HUES48 (cell line): ENCODE measurements at regions not wholly inside any gene's neighbourhood (a gene's known extent, or its start where the extent isn't known, plus 50 kb on each side); places are given as distances from the start of the nearest gene placed in this dataset.
"Not testable (repeated sequence)": the region's sequence is repeated elsewhere in the genome, so short reads cannot be mapped to it uniquely, and the experiment has no call there.

Source experiments
- H3K27ac ChIP-seq: one replicate; pipeline ENCODE4 v1.7.0; 2013; ENCODE audit warnings: low read depth, low read length, inconsistent platforms
- H3K27me3 ChIP-seq: 2 replicates; pipeline ENCODE4 v1.6.1; 2013; ENCODE audit warnings: mild to moderate bottlenecking, low read length; ENCODE audit not compliant: control insufficient read depth, insufficient read depth
- H3K36me3 ChIP-seq: 2 replicates; pipeline ENCODE4 v1.6.1; 2013; ENCODE audit warnings: low read length; ENCODE audit not compliant: control insufficient read depth, insufficient read depth
- H3K4me1 ChIP-seq: 2 replicates; pipeline ENCODE4 v1.6.1; 2013; ENCODE audit warnings: mild to moderate bottlenecking, low read length; ENCODE audit not compliant: control insufficient read depth, insufficient read depth
- H3K4me3 ChIP-seq: 2 replicates; pipeline ENCODE4 v1.5.1; 2013; ENCODE audit warnings: mild to moderate bottlenecking, low read depth, low read length
- H3K9ac ChIP-seq: 2 replicates; pipeline ENCODE4 v1.6.1; 2013; ENCODE audit warnings: mild to moderate bottlenecking, low read depth, low read length, moderate library complexity
- H3K9me3 ChIP-seq: 2 replicates; pipeline ENCODE4 v1.6.1; 2013; ENCODE audit warnings: low read length; ENCODE audit not compliant: control insufficient read depth, insufficient read depth

GRCh38 chr2:78757640-78758039 lies 267.9 kb upstream of the REG3G start:
- no peak overlapping the region for H3K4me3 ChIP-seq
- H3K4me1 ChIP-seq, result peaks cover 8% of the 10 kb centered on the region
- no peak overlapping the region for H3K9ac ChIP-seq
- H3K9me3 ChIP-seq, result no peaks in the 10 kb centered on the region; the same call in 1 of the 2 replicates
- H3K27ac ChIP-seq, result no peak overlapping the region
- no peaks in the 10 kb centered on the region for H3K27me3 ChIP-seq
- no peaks in the 10 kb centered on the region for H3K36me3 ChIP-seq

- not testable (repeated sequence) for H3K27ac ChIP-seq, H3K27me3 ChIP-seq, H3K36me3 ChIP-seq, H3K4me1 ChIP-seq, H3K9ac ChIP-seq, H3K9me3 ChIP-seq, H3K4me3 ChIP-seq
Measured at GRCh38 chr2:78758765-78759164, 266.7 kb upstream of the REG3G start.

- no peak overlapping the region for H3K27ac ChIP-seq
- no peak overlapping the region for H3K4me3 ChIP-seq
- H3K36me3 ChIP-seq, result no peaks in the 10 kb centered on the region
- H3K9me3 ChIP-seq, result no peaks in the 10 kb centered on the region; the same call in 1 of the 2 replicates
- H3K9ac ChIP-seq, result no peak overlapping the region
- no peaks in the 10 kb centered on the region for H3K27me3 ChIP-seq
- H3K4me1 ChIP-seq, result peaks cover 21% of the 10 kb centered on the region
Measured at GRCh38 chr2:78766459-78766858, 259.0 kb upstream of the REG3G start.

- Histone ChIP-seq H3K9me3 (no peaks in the 10 kb centered on the region), H3K4me1 (peaks cover 21% of the 10 kb centered on the region), H3K9ac (no peak overlapping the region), H3K36me3 (no peaks in the 10 kb centered on the region), H3K4me3 (no peak overlapping the region), H3K27me3 (no peaks in the 10 kb centered on the region), H3K27ac (peak overlapping the region; percentile 50)
Measured at GRCh38 chr2:78768016-78768415, 257.5 kb upstream of the REG3G start.

- Histone ChIP-seq H3K9me3 (peaks cover 6% of the 10 kb centered on the region; the same call in 1 of the 2 replicates), H3K27me3 (no peaks in the 10 kb centered on the region), H3K4me3 (no peak overlapping the region), H3K4me1 (no peaks in the 10 kb centered on the region), H3K27ac (no peak overlapping the region), H3K9ac (no peak overlapping the region), H3K36me3 (no peaks in the 10 kb centered on the region)
Measured at GRCh38 chr2:78775291-78775690, 250.2 kb upstream of the REG3G start.

- Histone ChIP-seq H3K9me3 (peaks cover 6% of the 10 kb centered on the region; the same call in 1 of the 2 replicates), H3K27me3 (no peaks in the 10 kb centered on the region), H3K27ac (no peak overlapping the region), H3K36me3 (no peaks in the 10 kb centered on the region), H3K4me1 (no peaks in the 10 kb centered on the region), H3K4me3 (no peak overlapping the region), H3K9ac (no peak overlapping the region)
Measured at GRCh38 chr2:78778756-78779510, 246.6 kb upstream of the REG3G start.

GRCh38 chr2:78779761-78780160 lies 245.7 kb upstream of the REG3G start:
- Histone ChIP-seq H3K27me3 (no peaks in the 10 kb centered on the region), H3K9me3 (peaks cover 6% of the 10 kb centered on the region; the same call in 1 of the 2 replicates), H3K9ac (no peak overlapping the region), H3K36me3 (no peaks in the 10 kb centered on the region), H3K4me1 (no peaks in the 10 kb centered on the region), H3K4me3 (no peak overlapping the region), H3K27ac (no peak overlapping the region)

GRCh38 chr2:78780256-78780655 lies 245.2 kb upstream of the REG3G start:
- Histone ChIP-seq H3K4me3 (no peak overlapping the region), H3K9me3 (peaks cover 6% of the 10 kb centered on the region; the same call in 1 of the 2 replicates), H3K27ac (no peak overlapping the region), H3K9ac (no peak overlapping the region), H3K4me1 (no peaks in the 10 kb centered on the region), H3K36me3 (no peaks in the 10 kb centered on the region), H3K27me3 (no peaks in the 10 kb centered on the region)

GRCh38 chr2:78780864-78781583 lies 244.5 kb upstream of the REG3G start:
- Histone ChIP-seq H3K4me1 (no peaks in the 10 kb centered on the region), H3K4me3 (no peak overlapping the region), H3K27me3 (no peaks in the 10 kb centered on the region), H3K9ac (no peak overlapping the region), H3K27ac (no peak overlapping the region), H3K36me3 (no peaks in the 10 kb centered on the region), H3K9me3 (peaks cover 6% of the 10 kb centered on the region; the same call in 1 of the 2 replicates)

GRCh38 chr2:78782196-78782595 lies 243.3 kb upstream of the REG3G start:
- no peak overlapping the region for H3K27ac ChIP-seq
- H3K4me3 ChIP-seq, result no peak overlapping the region
- H3K9me3 ChIP-seq, result peaks cover 6% of the 10 kb centered on the region; the same call in 1 of the 2 replicates
- H3K27me3 ChIP-seq, result no peaks in the 10 kb centered on the region
- no peaks in the 10 kb centered on the region for H3K36me3 ChIP-seq
- no peak overlapping the region for H3K9ac ChIP-seq
- no peaks in the 10 kb centered on the region for H3K4me1 ChIP-seq

- Histone ChIP-seq H3K9me3 (no peaks in the 10 kb centered on the region), H3K27me3 (no peaks in the 10 kb centered on the region), H3K4me1 (no peaks in the 10 kb centered on the region)
Measured at GRCh38 chr2:78811955-78812610, 213.4 kb upstream of the REG3G start.

More at GRCh38 chr2:78811955-78812610, 213.4 kb upstream of the REG3G start:
- Histone ChIP-seq H3K27ac (no peak overlapping the region), H3K9ac (no peak overlapping the region), H3K4me3 (no peak overlapping the region), H3K36me3 (no peaks in the 10 kb centered on the region)
